Caco-2 (cell line): ENCODE measurements at regions not wholly inside any gene's neighbourhood (a gene's known extent, or its start where the extent isn't known, plus 50 kb on each side); places are given as distances from the start of the nearest gene placed in this dataset.

Experiments used
- BruUV-seq: library from RNA; stranded (reverse); fragments of 400-500 nt; replicated peaks from 2 replicates; lab custom pipeline; 2021; lab: Mats Ljungman, UMichigan
- CTCF ChIA-PET: fragments of 300-600 bp; sonication (Branson Sonifier 250); formaldehyde crosslinking; loops from one replicate; lab custom pipeline; 2022; ENCODE audit warnings: antibody characterized with exemption; lab: Charles Lee
- POLR2A ChIA-PET: fragments of 300-600 bp; sonication (Branson Sonifier 250); formaldehyde crosslinking; loops from one replicate; lab custom pipeline; 2022; ENCODE audit warnings: antibody characterized with exemption; lab: Charles Lee
- DNase-seq, 2 experiments: peaks; one replicate each; pipeline versions ENCODE4 v3.0.0 to v3.0.0-alpha.2; 2020 to 2022
- H3K27me3 ChIP-seq: replicated peaks from 2 replicates; pipeline ENCODE4 v1.6.0; 2011; ENCODE audit warnings: low read length; ENCODE audit not compliant: control insufficient read depth, insufficient read depth
- H3K36me3 ChIP-seq: 2 replicates; pipeline ENCODE4 v1.5.1; 2011; ENCODE audit warnings: low read length; ENCODE audit not compliant: control insufficient read depth, insufficient read depth
- H3K4me1 ChIP-seq: fragments of 250-450 bp; sonication (Bioruptor Pico); 2 replicates; pipeline ENCODE4 v1.5.1; 2020; ENCODE audit warnings: mild to moderate bottlenecking
- H3K4me3 ChIP-seq: 2 replicates; pipeline ENCODE4 v1.5.1; 2011; ENCODE audit warnings: low read depth, mild to moderate bottlenecking, control low read depth, low read length
- H3K9me3 ChIP-seq: fragments of 250-450 bp; sonication (Bioruptor Pico); 2 replicates; pipeline ENCODE4 v1.5.1; 2020; ENCODE audit warnings: mild to moderate bottlenecking, moderate library complexity
- H3K27ac Mint-ChIP-seq: one replicate; pipeline ENCODE4 v1.8.0; 2022; ENCODE audit warnings: mixed read lengths; ENCODE audit not compliant: unreplicated experiment
- H3K27me3 Mint-ChIP-seq: one replicate; pipeline ENCODE4 v1.8.0; 2022; ENCODE audit warnings: mixed read lengths; ENCODE audit not compliant: insufficient read depth, unreplicated experiment
- H3K36me3 Mint-ChIP-seq: one replicate; pipeline ENCODE4 v1.8.0; 2022; ENCODE audit warnings: mild to moderate bottlenecking, mixed read lengths; ENCODE audit not compliant: insufficient read depth, unreplicated experiment
- H3K4me1 Mint-ChIP-seq: one replicate; pipeline ENCODE4 v1.8.0; 2022; ENCODE audit warnings: low read depth, mixed read lengths; ENCODE audit not compliant: unreplicated experiment
- H3K4me3 Mint-ChIP-seq: one replicate; pipeline ENCODE4 v1.8.0; 2022; ENCODE audit warnings: mild to moderate bottlenecking, moderate library complexity, mixed read lengths; ENCODE audit not compliant: unreplicated experiment
- H3K9me3 Mint-ChIP-seq: one replicate; pipeline ENCODE4 v1.8.0; 2022; ENCODE audit warnings: mixed read lengths; ENCODE audit not compliant: unreplicated experiment
- intact Hi-C: fragments of 100-400 bp; cut with micrococcal nuclease; formaldehyde crosslinking; loops from one replicate; pipeline ENCODE4 v1.10.0; 2022; ENCODE audit not compliant: unreplicated experiment
- TF ChIP-seq, protein P1 (sequence below), 2 experiments: fragments of 200-600 bp in 1 of 2; IDR thresholded peaks; 1 replicate in 1 of 2; 2 replicates in 1 of 2; pipeline versions ENCODE4 v1.5.1 to v1.8.0; 2011 to 2022; ENCODE audit warnings: antibody characterized with exemption in 1 of 2, control low read depth in 1 of 2, inconsistent platforms in 1 of 2, low read depth in 1 of 2, low read length in 1 of 2, mild to moderate bottlenecking in 1 of 2, moderate library complexity in 1 of 2; ENCODE audit not compliant: insufficient read depth in 1 of 2, severe bottlenecking in 1 of 2, unreplicated experiment in 1 of 2

DNA sequence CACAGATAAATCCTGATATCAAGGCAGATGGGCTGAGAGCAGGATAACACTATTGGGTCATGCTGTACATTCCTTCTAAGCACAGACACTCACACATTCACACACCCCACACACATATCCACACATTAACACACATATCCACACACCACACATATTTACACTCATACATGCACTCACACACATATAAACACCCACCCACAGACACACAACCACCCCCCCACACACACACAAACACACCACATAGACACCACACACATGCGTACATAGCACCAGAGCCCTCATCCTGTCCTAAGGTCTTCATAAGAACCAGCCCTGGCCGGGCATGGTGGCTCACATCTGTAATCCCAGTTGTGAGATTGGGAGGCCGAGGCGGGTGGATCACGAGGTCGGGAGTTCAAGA, 322.3 kb upstream of the ADCY2 start:
- Mint-ChIP-seq H3K27me3 (peaks cover 9% of the 10 kb centered on the region), H3K4me3 (no peak overlapping the region), H3K4me1 (no peaks in the 10 kb centered on the region), H3K9me3 (no peaks in the 10 kb centered on the region), H3K36me3 (no peaks in the 10 kb centered on the region), H3K27ac (no peak overlapping the region)
- CTCF ChIA-PET: no interaction called here
- intact Hi-C loops: no loop called here
- DNase-seq: no peak
- Histone ChIP-seq H3K4me1 (no peaks in the 10 kb centered on the region), H3K4me3 (no peak overlapping the region), H3K36me3 (no peaks in the 10 kb centered on the region), H3K9me3 (no peaks in the 10 kb centered on the region), H3K27me3 (no peaks in the 10 kb centered on the region)
- TF ChIP-seq, protein P1, sequence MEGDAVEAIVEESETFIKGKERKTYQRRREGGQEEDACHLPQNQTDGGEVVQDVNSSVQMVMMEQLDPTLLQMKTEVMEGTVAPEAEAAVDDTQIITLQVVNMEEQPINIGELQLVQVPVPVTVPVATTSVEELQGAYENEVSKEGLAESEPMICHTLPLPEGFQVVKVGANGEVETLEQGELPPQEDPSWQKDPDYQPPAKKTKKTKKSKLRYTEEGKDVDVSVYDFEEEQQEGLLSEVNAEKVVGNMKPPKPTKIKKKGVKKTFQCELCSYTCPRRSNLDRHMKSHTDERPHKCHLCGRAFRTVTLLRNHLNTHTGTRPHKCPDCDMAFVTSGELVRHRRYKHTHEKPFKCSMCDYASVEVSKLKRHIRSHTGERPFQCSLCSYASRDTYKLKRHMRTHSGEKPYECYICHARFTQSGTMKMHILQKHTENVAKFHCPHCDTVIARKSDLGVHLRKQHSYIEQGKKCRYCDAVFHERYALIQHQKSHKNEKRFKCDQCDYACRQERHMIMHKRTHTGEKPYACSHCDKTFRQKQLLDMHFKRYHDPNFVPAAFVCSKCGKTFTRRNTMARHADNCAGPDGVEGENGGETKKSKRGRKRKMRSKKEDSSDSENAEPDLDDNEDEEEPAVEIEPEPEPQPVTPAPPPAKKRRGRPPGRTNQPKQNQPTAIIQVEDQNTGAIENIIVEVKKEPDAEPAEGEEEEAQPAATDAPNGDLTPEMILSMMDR (IDR thresholded peaks at IDR 0.05; ENCODE audit: insufficient read depth in 1 of 2, low read depth in 1 of 2, low read length in 1 of 2, severe bottlenecking in 1 of 2, unreplicated experiment in 1 of 2): no peak
- POLR2A ChIA-PET: no interaction called here
- no TSS peak for BruUV-seq

DNA sequence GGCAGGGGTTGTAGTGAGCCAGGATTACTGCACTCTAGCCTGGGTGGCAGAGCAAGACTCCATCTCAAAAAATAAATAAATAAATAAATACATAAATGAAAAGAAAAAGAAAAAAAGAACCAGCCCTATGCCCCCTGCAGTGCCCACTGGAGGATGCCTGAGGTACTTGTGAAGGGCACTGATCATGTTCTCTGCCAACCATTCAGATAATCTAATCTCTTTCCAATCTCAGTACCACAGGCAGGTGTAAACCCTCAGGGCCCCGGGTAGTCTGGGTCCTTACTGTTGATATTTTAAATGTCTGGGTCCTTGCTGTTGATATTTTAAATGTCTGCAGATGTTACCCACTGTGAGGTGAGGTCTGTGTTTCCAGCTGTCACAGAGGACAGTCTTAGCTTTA, 321.8 kb upstream of the ADCY2 start:
- H3K27me3 Mint-ChIP-seq: peaks cover 9% of the 10 kb centered on the region
- no peaks in the 10 kb centered on the region for H3K4me1 Mint-ChIP-seq
- no peak overlapping the region for H3K27ac Mint-ChIP-seq
- DNase-seq: no peak
- no TSS peak for BruUV-seq
- Histone ChIP-seq H3K27me3 (no peaks in the 10 kb centered on the region), H3K9me3 (no peaks in the 10 kb centered on the region), H3K4me3 (no peak overlapping the region), H3K36me3 (no peaks in the 10 kb centered on the region), H3K4me1 (no peaks in the 10 kb centered on the region)
- H3K4me3 Mint-ChIP-seq: no peak overlapping the region
- H3K9me3 Mint-ChIP-seq: no peaks in the 10 kb centered on the region
- ChIA-PET CTCF (no interaction called here), POLR2A (no interaction called here)
- H3K36me3 Mint-ChIP-seq: no peaks in the 10 kb centered on the region
- intact Hi-C loops: no loop called here
- TF ChIP-seq, protein P1 (IDR thresholded peaks at IDR 0.05; ENCODE audit: insufficient read depth in 1 of 2, low read depth in 1 of 2, low read length in 1 of 2, severe bottlenecking in 1 of 2, unreplicated experiment in 1 of 2): no peak

DNA sequence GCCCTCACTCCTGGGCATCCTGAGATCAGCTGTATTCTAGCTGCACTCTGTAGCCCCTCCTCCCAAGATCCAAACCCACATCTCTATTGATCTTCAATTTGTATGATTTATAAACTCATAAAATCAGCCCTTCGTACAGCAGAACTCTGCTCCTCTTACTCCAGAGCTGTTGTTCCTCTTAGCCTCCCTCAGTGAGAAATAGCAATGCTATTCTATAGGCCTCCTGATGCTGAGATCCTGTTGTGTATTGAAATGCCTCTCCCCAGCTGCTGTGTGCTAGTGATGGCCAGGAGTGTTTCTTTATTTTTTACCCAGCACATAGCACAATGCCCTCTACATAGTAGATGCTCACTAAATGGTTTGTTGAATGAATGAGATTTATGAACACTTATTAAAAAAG, 320.5 kb upstream of the ADCY2 start:
- Mint-ChIP-seq H3K4me3 (no peak overlapping the region), H3K27ac (no peak overlapping the region), H3K27me3 (peaks cover 4% of the 10 kb centered on the region), H3K9me3 (no peaks in the 10 kb centered on the region), H3K36me3 (no peaks in the 10 kb centered on the region), H3K4me1 (no peaks in the 10 kb centered on the region)
- no peaks in the 10 kb centered on the region for H3K4me1 ChIP-seq
- TF ChIP-seq, protein P1 (IDR thresholded peaks at IDR 0.05; ENCODE audit: insufficient read depth in 1 of 2, low read depth in 1 of 2, low read length in 1 of 2, severe bottlenecking in 1 of 2, unreplicated experiment in 1 of 2): no peak
- H3K4me3 ChIP-seq: no peak overlapping the region
- no peaks in the 10 kb centered on the region for H3K36me3 ChIP-seq
- no peak for DNase-seq
- ChIA-PET POLR2A (no interaction called here), CTCF (no interaction called here)
- H3K27me3 ChIP-seq: no peaks in the 10 kb centered on the region
- no peaks in the 10 kb centered on the region for H3K9me3 ChIP-seq
- intact Hi-C loops: loop anchor here (5.0 kb wide), 2 partner anchors 187 to 317 kb away; no protein-coding TSS in a partner anchor
- no TSS peak for BruUV-seq
